AG04449 (cell line): ENCODE measurements at regions not wholly inside any gene's neighbourhood (a gene's known extent, or its start where the extent isn't known, plus 50 kb on each side); places are given as distances from the start of the nearest gene placed in this dataset.

Source experiments
- CTCF ChIA-PET: fragments of 350-600 bp; formaldehyde crosslinking; extraction: SDS; loops from one replicate; lab custom pipeline; 2021; ENCODE audit warnings: antibody characterized with exemption; lab: Yijun Ruan, JAX
- POLR2A ChIA-PET: fragments of 400-600, 350-600 bp; formaldehyde crosslinking; extraction: SDS; loops from one replicate; lab custom pipeline; 2020; ENCODE audit warnings: antibody characterized with exemption, inconsistent platforms; lab: Yijun Ruan, JAX
- DNase-seq: peaks from one replicate; pipeline ENCODE4 v3.0.0-alpha.2; 2010; ENCODE audit warnings: low read depth, low spot score
- H3K4me3 ChIP-seq: 2 replicates; pipeline ENCODE4 v1.5.1; 2011; ENCODE audit warnings: low read depth, mild to moderate bottlenecking, control low read depth, low read length
- CTCF ChIP-seq: IDR thresholded peaks from one replicate; pipeline ENCODE4 v1.5.1; 2011; ENCODE audit warnings: mild to moderate bottlenecking, moderate library complexity, low read length, control low read depth, inconsistent platforms; ENCODE audit not compliant: insufficient read depth; ENCODE audit errors: missing control alignments

- CTCF ChIA-PET, result no interaction called here
- POLR2A ChIA-PET, result no interaction called here
- H3K4me3 ChIP-seq, result no peak overlapping the region
- TF ChIP-seq CTCF, result no peak
- DNase-seq, result no peak
Measured at GRCh38 chr2:114057638-114058037, 167.7 kb downstream of the ACTR3 start.

- ChIA-PET CTCF (no interaction called here), POLR2A (no interaction called here)
- no peak for TF ChIP-seq CTCF
- DNase-seq, result no peak
- H3K4me3 ChIP-seq, result no peak overlapping the region
Measured at GRCh38 chr2:114061566-114062098, 171.7 kb downstream of the ACTR3 start.

- H3K4me3 ChIP-seq, result no peak overlapping the region
- no peak for TF ChIP-seq CTCF
- DNase-seq, result no peak
- CTCF ChIA-PET, result no interaction called here
- POLR2A ChIA-PET, result no interaction called here
Measured at GRCh38 chr2:114063346-114063745, 173.5 kb downstream of the ACTR3 start.

- no peak overlapping the region for H3K4me3 ChIP-seq
- ChIA-PET CTCF (no interaction called here), POLR2A (no interaction called here)
- TF ChIP-seq CTCF, result no peak
- DNase-seq, result no peak
Measured at GRCh38 chr2:114065731-114066130, 175.8 kb downstream of the ACTR3 start.

GRCh38 chr2:114066186-114066747 is 176.4 kb downstream of the ACTR3 start:
- TF ChIP-seq CTCF, result no peak
- H3K4me3 ChIP-seq, result no peak overlapping the region
- ChIA-PET POLR2A (no interaction called here), CTCF (no interaction called here)
- no peak for DNase-seq

- DNase-seq, result no peak
- no peak overlapping the region for H3K4me3 ChIP-seq
- no peak for TF ChIP-seq CTCF
- ChIA-PET POLR2A (no interaction called here), CTCF (no interaction called here)
Measured at GRCh38 chr2:114068438-114068837, 178.5 kb downstream of the ACTR3 start.
